Upper lobe of right lung (tissue), 1 donor: ENCODE measurements at regions not wholly inside any gene's neighbourhood (a gene's known extent, or its start where the extent isn't known, plus 50 kb on each side); places are given as distances from the start of the nearest gene placed in this dataset.

Experiments
- ATAC-seq: fragments of 200-7000 bp; cut with Tn5 transposase; one replicate; pipeline ENCODE4 v1.9.1; 2020; ENCODE audit warnings: mild to moderate bottlenecking, moderate library complexity
- DNase-seq: peaks from one replicate; pipeline ENCODE4 v3.0.0-alpha.2; 2020
- H3K27ac ChIP-seq: fragments of 200-600 bp; one replicate; pipeline ENCODE4 v1.8.0; 2022
- H3K27me3 ChIP-seq: fragments of 200-600 bp; one replicate; pipeline ENCODE4 v1.8.0; 2022; ENCODE audit warnings: mild to moderate bottlenecking
- H3K36me3 ChIP-seq: fragments of 200-600 bp; one replicate; pipeline ENCODE4 v1.8.0; 2022
- H3K4me1 ChIP-seq: fragments of 200-600 bp; one replicate; pipeline ENCODE4 v1.8.0; 2022
- H3K4me3 ChIP-seq: fragments of 200-600 bp; one replicate; pipeline ENCODE4 v1.8.0; 2022; ENCODE audit warnings: mild to moderate bottlenecking
- H3K9me3 ChIP-seq: fragments of 200-600 bp; one replicate; pipeline ENCODE4 v1.8.0; 2022
- intact Hi-C: fragments of 100-400 bp; cut with DNase I; formaldehyde crosslinking; loops from one replicate; pipeline ENCODE4 v1.11.0; 2022
- TF ChIP-seq, protein P1 (sequence below): fragments of 200-600 bp; IDR thresholded peaks from one replicate; pipeline ENCODE4 v1.8.0; 2022; ENCODE audit warnings: antibody characterized with exemption
- donor health status: DM: no; HTN: yes; CAD: no; lungs with severe emphysema.

DNA sequence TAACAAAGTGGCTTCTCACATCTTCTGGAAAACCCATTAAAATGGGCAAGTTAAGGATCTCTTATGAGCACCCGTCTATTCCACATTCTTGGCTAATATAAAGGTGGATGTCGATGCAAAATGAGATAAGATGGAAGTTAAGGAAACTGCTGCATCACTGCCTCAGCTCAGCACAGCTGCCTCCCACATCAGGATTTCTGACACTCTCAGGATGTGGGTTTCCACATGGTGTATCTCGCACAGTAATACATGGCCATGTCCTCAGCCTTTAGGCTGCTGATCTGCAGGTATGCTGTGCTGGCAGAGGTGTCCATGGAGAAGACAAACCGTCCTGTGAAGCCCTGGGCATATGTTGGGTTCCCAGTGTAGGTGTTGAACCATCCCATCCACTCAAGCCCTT lies 1348.0 kb downstream of the TMEM121 start:
- DNase-seq = no peak
- intact Hi-C loops = no loop called here
- H3K4me3 ChIP-seq = no peak overlapping the region
- no peaks in the 10 kb centered on the region for H3K36me3 ChIP-seq
- H3K4me1 ChIP-seq = no peaks in the 10 kb centered on the region
- H3K27me3 ChIP-seq = peaks cover 17% of the 10 kb centered on the region
- ATAC-seq = no peak
- TF ChIP-seq, protein P1, sequence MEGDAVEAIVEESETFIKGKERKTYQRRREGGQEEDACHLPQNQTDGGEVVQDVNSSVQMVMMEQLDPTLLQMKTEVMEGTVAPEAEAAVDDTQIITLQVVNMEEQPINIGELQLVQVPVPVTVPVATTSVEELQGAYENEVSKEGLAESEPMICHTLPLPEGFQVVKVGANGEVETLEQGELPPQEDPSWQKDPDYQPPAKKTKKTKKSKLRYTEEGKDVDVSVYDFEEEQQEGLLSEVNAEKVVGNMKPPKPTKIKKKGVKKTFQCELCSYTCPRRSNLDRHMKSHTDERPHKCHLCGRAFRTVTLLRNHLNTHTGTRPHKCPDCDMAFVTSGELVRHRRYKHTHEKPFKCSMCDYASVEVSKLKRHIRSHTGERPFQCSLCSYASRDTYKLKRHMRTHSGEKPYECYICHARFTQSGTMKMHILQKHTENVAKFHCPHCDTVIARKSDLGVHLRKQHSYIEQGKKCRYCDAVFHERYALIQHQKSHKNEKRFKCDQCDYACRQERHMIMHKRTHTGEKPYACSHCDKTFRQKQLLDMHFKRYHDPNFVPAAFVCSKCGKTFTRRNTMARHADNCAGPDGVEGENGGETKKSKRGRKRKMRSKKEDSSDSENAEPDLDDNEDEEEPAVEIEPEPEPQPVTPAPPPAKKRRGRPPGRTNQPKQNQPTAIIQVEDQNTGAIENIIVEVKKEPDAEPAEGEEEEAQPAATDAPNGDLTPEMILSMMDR = no peak
- no peaks in the 10 kb centered on the region for H3K9me3 ChIP-seq
- no peak overlapping the region for H3K27ac ChIP-seq

DNA sequence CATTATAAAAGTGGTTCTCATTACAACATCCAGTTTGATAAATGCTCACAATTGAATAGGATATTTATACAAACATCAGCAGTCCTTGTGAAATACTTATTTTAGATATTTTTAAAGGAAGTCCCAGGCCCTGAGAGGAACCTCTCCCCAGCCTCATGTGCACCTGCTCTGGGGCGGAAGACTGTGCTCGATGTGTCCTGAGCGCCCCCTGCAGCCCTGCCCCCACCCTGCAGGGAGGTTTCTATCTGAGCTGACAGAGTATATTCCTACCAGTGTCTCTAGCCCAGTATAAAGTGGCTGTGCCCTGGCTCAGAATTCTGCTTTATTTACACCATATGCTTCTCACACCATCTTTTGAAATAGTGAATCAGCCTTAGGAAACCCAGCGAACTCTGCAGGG lies 1349.1 kb downstream of the TMEM121 start:
- Histone ChIP-seq H3K27ac (no peak overlapping the region), H3K27me3 (peaks cover 15% of the 10 kb centered on the region), H3K4me1 (no peaks in the 10 kb centered on the region), H3K4me3 (no peak overlapping the region), H3K9me3 (no peaks in the 10 kb centered on the region), H3K36me3 (no peaks in the 10 kb centered on the region)
- ATAC-seq = peak; percentile 49
- DNase-seq = no peak
- TF ChIP-seq, protein P1 = peak; percentile 40
- intact Hi-C loops = no loop called here

DNA sequence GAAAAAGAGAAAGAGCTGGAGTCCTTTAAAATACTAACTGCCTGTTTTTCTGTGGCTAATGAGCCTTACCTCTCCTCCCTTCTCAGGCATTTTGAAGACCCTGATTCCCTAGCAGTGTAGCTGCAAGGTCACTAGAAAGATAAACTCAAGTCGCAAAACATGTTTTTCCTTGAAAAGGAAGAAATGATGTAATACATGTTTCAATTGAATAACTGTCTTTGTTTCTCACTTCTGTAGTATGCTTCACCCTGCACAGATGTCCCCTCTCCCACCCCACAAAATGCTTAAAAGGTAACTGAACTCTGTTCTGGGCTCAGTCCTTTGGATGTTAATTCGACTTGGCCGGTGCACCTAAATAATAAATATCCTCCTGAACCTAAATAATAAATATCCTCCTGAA lies 1350.3 kb downstream of the TMEM121 start:
- H3K27ac ChIP-seq = no peak overlapping the region
- intact Hi-C loops = no loop called here
- H3K36me3 ChIP-seq = no peaks in the 10 kb centered on the region
- TF ChIP-seq, protein P1 = no peak
- DNase-seq (no peak), ATAC-seq (no peak)
- peaks cover 15% of the 10 kb centered on the region for H3K27me3 ChIP-seq
- no peak overlapping the region for H3K4me3 ChIP-seq
- H3K4me1 ChIP-seq = no peaks in the 10 kb centered on the region
- H3K9me3 ChIP-seq = no peaks in the 10 kb centered on the region

DNA sequence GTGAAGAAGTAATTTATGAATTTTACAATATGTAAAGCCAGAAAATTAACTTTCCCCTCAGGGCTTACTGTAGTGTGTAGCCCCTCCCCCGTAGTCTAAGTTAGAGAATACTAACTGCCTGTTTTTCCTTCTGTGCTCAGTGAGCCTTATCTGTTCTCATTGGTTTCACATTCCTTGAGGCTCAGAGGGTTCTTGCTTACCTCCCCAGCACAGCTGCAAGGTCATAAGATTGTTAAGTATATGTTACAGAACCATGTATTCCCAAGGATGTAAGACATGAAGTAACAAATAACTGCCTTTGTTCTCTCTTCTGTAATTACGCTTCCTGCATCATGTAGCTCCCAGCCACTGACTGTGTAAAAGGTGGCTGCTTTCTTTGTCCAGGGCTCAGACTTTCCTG lies 1351.1 kb downstream of the TMEM121 start:
- TF ChIP-seq, protein P1 = no peak
- no peaks in the 10 kb centered on the region for H3K36me3 ChIP-seq
- H3K4me1 ChIP-seq = no peaks in the 10 kb centered on the region
- peaks cover 15% of the 10 kb centered on the region for H3K27me3 ChIP-seq
- H3K27ac ChIP-seq = no peak overlapping the region
- no peaks in the 10 kb centered on the region for H3K9me3 ChIP-seq
- DNase-seq (no peak), ATAC-seq (no peak)
- no peak overlapping the region for H3K4me3 ChIP-seq
- intact Hi-C loops = no loop called here

DNA sequence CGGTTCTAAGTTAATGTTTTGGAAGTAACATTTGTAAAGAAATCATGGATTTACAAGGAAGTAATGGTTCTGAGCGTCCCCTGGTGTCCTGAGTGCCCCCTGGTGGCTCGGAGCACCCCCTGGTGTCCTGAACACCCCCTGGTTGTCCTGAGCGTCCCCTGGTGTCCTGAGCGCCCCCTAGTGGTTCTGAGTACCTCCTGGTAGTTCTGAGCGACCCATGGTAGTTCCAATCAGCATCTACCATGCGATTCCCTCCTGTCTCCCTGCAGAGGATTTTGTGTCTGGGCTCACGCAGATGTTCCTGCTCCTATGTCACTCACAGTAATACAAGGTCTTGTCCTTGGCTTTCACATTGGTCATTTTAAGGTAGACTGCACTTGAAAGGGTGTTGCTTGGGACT lies 1352.9 kb downstream of the TMEM121 start:
- Histone ChIP-seq H3K9me3 (no peaks in the 10 kb centered on the region), H3K36me3 (no peaks in the 10 kb centered on the region), H3K4me3 (no peak overlapping the region), H3K27me3 (peaks cover 15% of the 10 kb centered on the region), H3K27ac (no peak overlapping the region), H3K4me1 (no peaks in the 10 kb centered on the region)
- ATAC-seq (peak; percentile 92), DNase-seq (peak; percentile 75)
- TF ChIP-seq, protein P1 = peak; percentile 50
- intact Hi-C loops = no loop called here

DNA sequence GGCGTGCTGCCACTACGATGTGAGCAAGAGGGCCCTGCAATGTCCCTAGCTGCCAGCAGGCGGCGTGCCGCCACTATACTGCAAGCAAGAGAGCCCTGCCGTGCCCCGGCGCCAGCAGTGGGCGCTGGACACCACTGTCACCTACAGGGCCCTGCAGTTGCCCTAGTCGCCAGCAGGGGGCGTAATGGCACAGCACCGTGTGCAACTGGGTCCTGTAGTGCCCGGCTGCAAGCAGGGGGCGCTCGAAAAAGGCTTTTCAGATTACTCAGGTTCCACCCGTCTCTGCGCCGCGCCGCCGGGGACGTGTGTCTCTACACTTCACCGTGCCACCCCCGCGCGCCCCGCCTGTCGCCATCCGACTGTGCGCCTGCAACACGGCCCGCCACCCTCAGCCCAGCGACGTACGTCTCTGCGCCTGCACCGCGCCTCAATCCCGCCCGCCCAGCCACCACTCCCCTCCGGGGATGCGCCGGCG lies 1356.9 kb downstream of the TMEM121 start:
- Histone ChIP-seq H3K4me1 (no peaks in the 10 kb centered on the region), H3K36me3 (no peaks in the 10 kb centered on the region), H3K4me3 (no peak overlapping the region), H3K27ac (no peak overlapping the region), H3K9me3 (no peaks in the 10 kb centered on the region), H3K27me3 (peaks cover 7% of the 10 kb centered on the region)
- ATAC-seq = peak; percentile 61
- no peak for DNase-seq
- TF ChIP-seq, protein P1 = peak; percentile 58
- intact Hi-C loops = no loop called here
